ENCODE measurements at regions not wholly inside any gene's neighbourhood (a gene's known extent, or its start where the extent isn't known, plus 50 kb on each side); places are given as distances from the start of the nearest gene placed in this dataset.

DNA sequence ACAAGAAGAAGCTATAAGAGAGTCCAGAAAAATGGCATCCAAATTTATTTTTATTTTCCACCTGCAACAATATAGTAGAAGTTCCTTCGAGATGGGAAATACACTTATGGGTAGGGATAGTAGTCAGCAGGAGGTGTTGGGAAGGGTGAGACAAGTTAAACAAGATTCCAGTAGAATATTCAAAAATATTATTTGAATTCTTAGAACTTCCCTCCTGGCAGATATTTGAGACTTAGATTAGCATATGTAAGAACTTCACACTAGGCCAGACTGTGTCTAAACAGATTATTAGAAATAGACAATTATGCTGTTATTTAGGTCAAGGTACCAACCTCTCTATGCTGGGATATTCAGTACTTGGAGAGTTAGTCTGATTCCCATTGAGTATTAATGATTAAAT, 108.7 kb downstream of the PLK2 start:
- no peaks in the 10 kb centered on the region for H3K27me3 ChIP-seq (ENCODE audit: insufficient read depth, poor library complexity, severe bottlenecking)
- TF ChIP-seq POLR2AphosphoS5 (IDR thresholded peaks at IDR 0.05; ENCODE audit: low read depth) (no peak), SPI1 (IDR thresholded peaks at IDR 0.05; ENCODE audit: borderline replicate concordance, low read depth) (no peak), GABPA (IDR thresholded peaks at IDR 0.05; ENCODE audit: low read depth) (no peak)
- TF ChIP-seq, protein P1, sequence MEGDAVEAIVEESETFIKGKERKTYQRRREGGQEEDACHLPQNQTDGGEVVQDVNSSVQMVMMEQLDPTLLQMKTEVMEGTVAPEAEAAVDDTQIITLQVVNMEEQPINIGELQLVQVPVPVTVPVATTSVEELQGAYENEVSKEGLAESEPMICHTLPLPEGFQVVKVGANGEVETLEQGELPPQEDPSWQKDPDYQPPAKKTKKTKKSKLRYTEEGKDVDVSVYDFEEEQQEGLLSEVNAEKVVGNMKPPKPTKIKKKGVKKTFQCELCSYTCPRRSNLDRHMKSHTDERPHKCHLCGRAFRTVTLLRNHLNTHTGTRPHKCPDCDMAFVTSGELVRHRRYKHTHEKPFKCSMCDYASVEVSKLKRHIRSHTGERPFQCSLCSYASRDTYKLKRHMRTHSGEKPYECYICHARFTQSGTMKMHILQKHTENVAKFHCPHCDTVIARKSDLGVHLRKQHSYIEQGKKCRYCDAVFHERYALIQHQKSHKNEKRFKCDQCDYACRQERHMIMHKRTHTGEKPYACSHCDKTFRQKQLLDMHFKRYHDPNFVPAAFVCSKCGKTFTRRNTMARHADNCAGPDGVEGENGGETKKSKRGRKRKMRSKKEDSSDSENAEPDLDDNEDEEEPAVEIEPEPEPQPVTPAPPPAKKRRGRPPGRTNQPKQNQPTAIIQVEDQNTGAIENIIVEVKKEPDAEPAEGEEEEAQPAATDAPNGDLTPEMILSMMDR (IDR thresholded peaks at IDR 0.05; ENCODE audit: insufficient read depth, low read length) = no peak
- TF ChIP-seq, protein P2, sequence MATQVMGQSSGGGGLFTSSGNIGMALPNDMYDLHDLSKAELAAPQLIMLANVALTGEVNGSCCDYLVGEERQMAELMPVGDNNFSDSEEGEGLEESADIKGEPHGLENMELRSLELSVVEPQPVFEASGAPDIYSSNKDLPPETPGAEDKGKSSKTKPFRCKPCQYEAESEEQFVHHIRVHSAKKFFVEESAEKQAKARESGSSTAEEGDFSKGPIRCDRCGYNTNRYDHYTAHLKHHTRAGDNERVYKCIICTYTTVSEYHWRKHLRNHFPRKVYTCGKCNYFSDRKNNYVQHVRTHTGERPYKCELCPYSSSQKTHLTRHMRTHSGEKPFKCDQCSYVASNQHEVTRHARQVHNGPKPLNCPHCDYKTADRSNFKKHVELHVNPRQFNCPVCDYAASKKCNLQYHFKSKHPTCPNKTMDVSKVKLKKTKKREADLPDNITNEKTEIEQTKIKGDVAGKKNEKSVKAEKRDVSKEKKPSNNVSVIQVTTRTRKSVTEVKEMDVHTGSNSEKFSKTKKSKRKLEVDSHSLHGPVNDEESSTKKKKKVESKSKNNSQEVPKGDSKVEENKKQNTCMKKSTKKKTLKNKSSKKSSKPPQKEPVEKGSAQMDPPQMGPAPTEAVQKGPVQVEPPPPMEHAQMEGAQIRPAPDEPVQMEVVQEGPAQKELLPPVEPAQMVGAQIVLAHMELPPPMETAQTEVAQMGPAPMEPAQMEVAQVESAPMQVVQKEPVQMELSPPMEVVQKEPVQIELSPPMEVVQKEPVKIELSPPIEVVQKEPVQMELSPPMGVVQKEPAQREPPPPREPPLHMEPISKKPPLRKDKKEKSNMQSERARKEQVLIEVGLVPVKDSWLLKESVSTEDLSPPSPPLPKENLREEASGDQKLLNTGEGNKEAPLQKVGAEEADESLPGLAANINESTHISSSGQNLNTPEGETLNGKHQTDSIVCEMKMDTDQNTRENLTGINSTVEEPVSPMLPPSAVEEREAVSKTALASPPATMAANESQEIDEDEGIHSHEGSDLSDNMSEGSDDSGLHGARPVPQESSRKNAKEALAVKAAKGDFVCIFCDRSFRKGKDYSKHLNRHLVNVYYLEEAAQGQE (IDR thresholded peaks at IDR 0.05; ENCODE audit: insufficient replicate concordance, low read depth) = no peak
- H3K4me3 ChIP-seq (replicated peaks; ENCODE audit: insufficient read depth, low read length) = no peak overlapping the region
- H3K27ac ChIP-seq (replicated peaks) = no peak overlapping the region
- no peak for DNase-seq (ENCODE audit: low read depth in 1 of 2, low spot score in 1 of 2)

DNA sequence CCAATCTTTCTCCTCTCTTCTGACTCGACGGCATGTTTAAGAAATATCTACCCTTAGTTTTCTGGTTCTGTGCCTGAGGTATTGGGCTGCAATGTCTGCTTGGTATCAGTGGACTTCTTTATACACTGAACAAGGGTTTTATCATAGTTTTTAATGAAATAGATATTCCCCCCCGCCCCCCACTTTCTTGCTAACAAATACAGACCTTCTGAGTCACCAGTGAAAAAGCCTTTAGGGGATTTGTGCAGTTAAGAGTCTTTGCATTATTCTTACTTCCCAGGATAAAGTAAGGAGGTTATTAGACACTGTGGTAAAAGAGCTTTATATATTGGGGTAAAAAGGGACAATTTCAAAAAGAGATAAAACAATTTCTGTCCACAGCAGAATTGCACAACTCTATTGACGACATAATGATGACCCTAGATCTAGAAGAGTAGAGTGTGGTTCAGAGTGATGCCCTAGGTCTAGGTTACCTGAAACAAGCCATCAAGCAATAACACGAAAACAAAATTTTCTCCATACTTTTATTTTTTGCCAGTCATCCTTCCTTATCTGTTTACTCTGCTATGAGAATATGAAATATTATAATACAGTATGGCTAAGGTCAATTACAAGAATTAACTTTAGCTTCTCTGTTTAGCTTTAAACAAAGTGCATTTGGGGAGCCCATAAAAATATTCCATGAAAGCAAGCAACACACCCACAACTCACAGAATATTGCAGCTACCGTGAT, 110.7 kb downstream of the PLK2 start:
- TF ChIP-seq SPI1 (IDR thresholded peaks at IDR 0.05; ENCODE audit: borderline replicate concordance, low read depth) (no peak), POLR2AphosphoS5 (IDR thresholded peaks at IDR 0.05; ENCODE audit: low read depth) (no peak), GABPA (IDR thresholded peaks at IDR 0.05; ENCODE audit: low read depth) (no peak)
- TF ChIP-seq, protein P2 (IDR thresholded peaks at IDR 0.05; ENCODE audit: insufficient replicate concordance, low read depth) = no peak
- TF ChIP-seq, protein P1 (IDR thresholded peaks at IDR 0.05; ENCODE audit: insufficient read depth, low read length) = no peak
- DNase-seq (ENCODE audit: low read depth in 1 of 2, low spot score in 1 of 2) = no peak
- H3K27me3 ChIP-seq (ENCODE audit: insufficient read depth, poor library complexity, severe bottlenecking) = no peaks in the 10 kb centered on the region
- no peak overlapping the region for H3K4me3 ChIP-seq (replicated peaks; ENCODE audit: insufficient read depth, low read length)
- H3K27ac ChIP-seq (replicated peaks) = no peak overlapping the region

DNA sequence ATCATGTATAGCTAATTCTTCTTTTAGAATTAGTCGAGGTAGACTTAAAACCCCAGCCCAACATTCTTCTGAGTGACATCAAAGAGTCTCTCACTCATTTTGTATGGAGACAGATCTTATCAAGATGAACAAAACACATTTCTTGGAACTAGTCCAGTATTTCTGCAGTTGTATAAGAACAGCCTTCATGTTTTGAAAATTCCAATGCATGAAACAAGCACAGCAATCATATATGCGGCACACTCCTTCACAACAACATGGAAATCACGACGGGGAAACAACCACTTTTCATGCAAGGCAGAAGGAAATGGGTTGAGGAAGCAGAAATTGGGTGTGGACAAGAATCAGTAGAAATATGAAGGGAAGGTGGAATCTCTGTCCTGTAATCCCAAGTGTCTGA, 113.8 kb downstream of the PLK2 start:
- Histone ChIP-seq H3K4me3 (replicated peaks; ENCODE audit: insufficient read depth, low read length) (no peak overlapping the region), H3K27me3 (ENCODE audit: insufficient read depth, poor library complexity, severe bottlenecking) (no peaks in the 10 kb centered on the region), H3K27ac (replicated peaks) (no peak overlapping the region)
- TF ChIP-seq, protein P1 (IDR thresholded peaks at IDR 0.05; ENCODE audit: insufficient read depth, low read length) = no peak
- TF ChIP-seq, protein P2 (IDR thresholded peaks at IDR 0.05; ENCODE audit: insufficient replicate concordance, low read depth) = no peak
- no peak for TF ChIP-seq GABPA (IDR thresholded peaks at IDR 0.05; ENCODE audit: low read depth)
- TF ChIP-seq POLR2AphosphoS5 (IDR thresholded peaks at IDR 0.05; ENCODE audit: low read depth) = no peak
- no peak for TF ChIP-seq SPI1 (IDR thresholded peaks at IDR 0.05; ENCODE audit: borderline replicate concordance, low read depth)
- no peak for DNase-seq (ENCODE audit: low read depth in 1 of 2, low spot score in 1 of 2)
